SK-N-SH treated with all-trans-retinoic acid at 6 μM for 48 hours (cell line): ENCODE measurements at regions not wholly inside any gene's neighbourhood (a gene's known extent, or its start where the extent isn't known, plus 50 kb on each side); places are given as distances from the start of the nearest gene placed in this dataset.

Experiments used
- ATAC-seq: fragments of 200-7000 bp; cut with Tn5 transposase; 3 replicates; pipeline ENCODE4 v1.9.1; 2020; ENCODE audit warnings: mild to moderate bottlenecking, moderate library complexity
- ARNTL ChIP-seq: fragments of 450-650 bp; formaldehyde crosslinking; IDR thresholded peaks from 2 replicates; pipeline ENCODE4 v1.5.0; 2020; ENCODE audit warnings: low read depth, mild to moderate bottlenecking, moderate library complexity, borderline replicate concordance
- ESRRG ChIP-seq: fragments of 250-450 bp; sonication (Bioruptor Pico); IDR thresholded peaks from 2 replicates; pipeline ENCODE4 v1.6.1; 2021; ENCODE audit warnings: mild to moderate bottlenecking
- GLIS3 ChIP-seq: fragments of 250-450 bp; sonication (Bioruptor Pico); IDR thresholded peaks from 2 replicates; pipeline ENCODE4 v1.5.0; 2020; ENCODE audit warnings: mild to moderate bottlenecking, moderate library complexity
- ISL1 ChIP-seq: fragments of 250-450 bp; sonication (Bioruptor Pico); IDR thresholded peaks from 2 replicates; pipeline ENCODE4 v2.1.2; 2022; ENCODE audit warnings: mild to moderate bottlenecking, moderate library complexity
- OSR1 ChIP-seq: fragments of 250-450 bp; sonication (Bioruptor Pico); IDR thresholded peaks from 2 replicates; pipeline ENCODE4 v1.8.0; 2022; ENCODE audit warnings: moderate library complexity, mild to moderate bottlenecking, inconsistent platforms
- PPARA ChIP-seq: fragments of 250-450 bp; sonication (Bioruptor Pico); IDR thresholded peaks from 2 replicates; pipeline ENCODE4 v1.5.0; 2020; ENCODE audit warnings: mild to moderate bottlenecking, borderline replicate concordance
- RARB ChIP-seq: fragments of 250-450 bp; sonication (Bioruptor Pico); IDR thresholded peaks from 2 replicates; pipeline ENCODE4 v1.8.0; 2021; ENCODE audit warnings: mild to moderate bottlenecking, moderate library complexity
- SNAI2 ChIP-seq: fragments of 250-450 bp; sonication (Bioruptor Pico); IDR thresholded peaks from 2 replicates; pipeline ENCODE4 v1.5.0; 2020; ENCODE audit warnings: mild to moderate bottlenecking, moderate library complexity
- TCF4 ChIP-seq: fragments of 250-450 bp; sonication (Bioruptor Pico); IDR thresholded peaks from 2 replicates; pipeline ENCODE4 v1.8.0; 2021; ENCODE audit warnings: mild to moderate bottlenecking, moderate library complexity, borderline replicate concordance
- TOX ChIP-seq: fragments of 250-450 bp; sonication (Bioruptor Pico); IDR thresholded peaks from 2 replicates; pipeline ENCODE4 v1.8.0; 2021; ENCODE audit warnings: mild to moderate bottlenecking, moderate library complexity, borderline replicate concordance
- ZC3H10 ChIP-seq: fragments of 250-450 bp; sonication (Bioruptor Pico); IDR thresholded peaks from 2 replicates; pipeline ENCODE4 v1.5.1; 2021; ENCODE audit warnings: mild to moderate bottlenecking, moderate library complexity
- ZFP30 ChIP-seq: fragments of 450-650 bp; formaldehyde crosslinking; IDR thresholded peaks from 2 replicates; pipeline ENCODE4 v1.5.0; 2022; ENCODE audit warnings: mild to moderate bottlenecking, moderate library complexity
- ZNF565 ChIP-seq: fragments of 450-650 bp; formaldehyde crosslinking; conservative IDR thresholded peaks from 2 replicates; pipeline ENCODE4 v1.5.0; 2020; ENCODE audit warnings: low read depth, mild to moderate bottlenecking, moderate library complexity
- ZNF70 ChIP-seq: fragments of 450-650 bp; formaldehyde crosslinking; IDR thresholded peaks from 2 replicates; pipeline ENCODE4 v1.5.0; 2020; ENCODE audit warnings: mild to moderate bottlenecking, moderate library complexity
- ZNF8 ChIP-seq: fragments of 450-650 bp; formaldehyde crosslinking; IDR thresholded peaks from 2 replicates; pipeline ENCODE4 v1.5.0; 2020; ENCODE audit warnings: mild to moderate bottlenecking, moderate library complexity
- TF ChIP-seq, protein P1 (sequence below): fragments of 250-450 bp; sonication (Bioruptor Pico); IDR thresholded peaks from 2 replicates; pipeline ENCODE4 v1.5.1; 2021; ENCODE audit warnings: mild to moderate bottlenecking, moderate library complexity
- TF ChIP-seq, protein P2 (sequence below): fragments of 250-450 bp; sonication (Bioruptor Pico); IDR thresholded peaks from 2 replicates; pipeline ENCODE4 v1.5.1; 2020; ENCODE audit warnings: low read depth, mild to moderate bottlenecking, moderate library complexity
- TF ChIP-seq, protein P3 (sequence below): fragments of 250-450 bp; sonication (Bioruptor Pico); IDR thresholded peaks from 2 replicates; pipeline ENCODE4 v1.8.0; 2020; ENCODE audit warnings: mild to moderate bottlenecking, moderate library complexity, borderline replicate concordance
- TF ChIP-seq, protein P4 (sequence below): fragments of 250-450 bp; sonication (Bioruptor Pico); IDR thresholded peaks from 2 replicates; pipeline ENCODE4 v1.8.0; 2021; ENCODE audit warnings: low read depth, mild to moderate bottlenecking, moderate library complexity, borderline replicate concordance
- TF ChIP-seq, protein P5 (sequence below): fragments of 250-450 bp; sonication (Bioruptor Pico); IDR thresholded peaks from 2 replicates; pipeline ENCODE4 v1.5.0; 2020; ENCODE audit warnings: mild to moderate bottlenecking, moderate library complexity

DNA sequence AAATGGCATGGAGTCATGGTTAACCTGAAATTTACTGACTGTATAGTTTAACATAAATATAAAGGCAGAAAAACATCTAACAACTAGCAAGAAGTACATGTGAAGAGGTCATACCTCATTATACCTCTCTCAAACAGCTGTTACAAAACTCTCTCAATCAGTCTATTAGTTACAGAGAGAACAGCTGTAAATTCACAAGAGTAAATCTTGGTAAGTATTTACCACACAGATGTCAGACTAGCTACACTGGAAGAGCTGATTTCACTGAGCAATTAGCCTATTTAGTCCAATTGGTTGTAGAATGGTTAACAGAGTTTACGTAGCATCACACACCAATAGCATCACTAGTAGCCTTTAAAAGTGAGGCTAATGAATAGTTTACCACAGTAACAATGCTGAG lies 463.4 kb upstream of the USP15 start (continued):
- TF ChIP-seq, protein P1, sequence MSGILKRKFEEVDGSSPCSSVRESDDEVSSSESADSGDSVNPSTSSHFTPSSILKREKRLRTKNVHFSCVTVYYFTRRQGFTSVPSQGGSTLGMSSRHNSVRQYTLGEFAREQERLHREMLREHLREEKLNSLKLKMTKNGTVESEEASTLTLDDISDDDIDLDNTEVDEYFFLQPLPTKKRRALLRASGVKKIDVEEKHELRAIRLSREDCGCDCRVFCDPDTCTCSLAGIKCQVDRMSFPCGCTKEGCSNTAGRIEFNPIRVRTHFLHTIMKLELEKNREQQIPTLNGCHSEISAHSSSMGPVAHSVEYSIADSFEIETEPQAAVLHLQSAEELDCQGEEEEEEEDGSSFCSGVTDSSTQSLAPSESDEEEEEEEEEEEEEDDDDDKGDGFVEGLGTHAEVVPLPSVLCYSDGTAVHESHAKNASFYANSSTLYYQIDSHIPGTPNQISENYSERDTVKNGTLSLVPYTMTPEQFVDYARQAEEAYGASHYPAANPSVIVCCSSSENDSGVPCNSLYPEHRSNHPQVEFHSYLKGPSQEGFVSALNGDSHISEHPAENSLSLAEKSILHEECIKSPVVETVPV (CRISPR knock-in tag), result no peak
- TF ChIP-seq, protein P2, sequence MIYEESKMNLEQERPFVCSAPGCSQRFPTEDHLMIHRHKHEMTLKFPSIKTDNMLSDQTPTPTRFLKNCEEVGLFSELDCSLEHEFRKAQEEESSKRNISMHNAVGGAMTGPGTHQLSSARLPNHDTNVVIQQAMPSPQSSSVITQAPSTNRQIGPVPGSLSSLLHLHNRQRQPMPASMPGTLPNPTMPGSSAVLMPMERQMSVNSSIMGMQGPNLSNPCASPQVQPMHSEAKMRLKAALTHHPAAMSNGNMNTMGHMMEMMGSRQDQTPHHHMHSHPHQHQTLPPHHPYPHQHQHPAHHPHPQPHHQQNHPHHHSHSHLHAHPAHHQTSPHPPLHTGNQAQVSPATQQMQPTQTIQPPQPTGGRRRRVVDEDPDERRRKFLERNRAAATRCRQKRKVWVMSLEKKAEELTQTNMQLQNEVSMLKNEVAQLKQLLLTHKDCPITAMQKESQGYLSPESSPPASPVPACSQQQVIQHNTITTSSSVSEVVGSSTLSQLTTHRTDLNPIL (CRISPR knock-in tag), result no peak
- TF ChIP-seq, protein P3, sequence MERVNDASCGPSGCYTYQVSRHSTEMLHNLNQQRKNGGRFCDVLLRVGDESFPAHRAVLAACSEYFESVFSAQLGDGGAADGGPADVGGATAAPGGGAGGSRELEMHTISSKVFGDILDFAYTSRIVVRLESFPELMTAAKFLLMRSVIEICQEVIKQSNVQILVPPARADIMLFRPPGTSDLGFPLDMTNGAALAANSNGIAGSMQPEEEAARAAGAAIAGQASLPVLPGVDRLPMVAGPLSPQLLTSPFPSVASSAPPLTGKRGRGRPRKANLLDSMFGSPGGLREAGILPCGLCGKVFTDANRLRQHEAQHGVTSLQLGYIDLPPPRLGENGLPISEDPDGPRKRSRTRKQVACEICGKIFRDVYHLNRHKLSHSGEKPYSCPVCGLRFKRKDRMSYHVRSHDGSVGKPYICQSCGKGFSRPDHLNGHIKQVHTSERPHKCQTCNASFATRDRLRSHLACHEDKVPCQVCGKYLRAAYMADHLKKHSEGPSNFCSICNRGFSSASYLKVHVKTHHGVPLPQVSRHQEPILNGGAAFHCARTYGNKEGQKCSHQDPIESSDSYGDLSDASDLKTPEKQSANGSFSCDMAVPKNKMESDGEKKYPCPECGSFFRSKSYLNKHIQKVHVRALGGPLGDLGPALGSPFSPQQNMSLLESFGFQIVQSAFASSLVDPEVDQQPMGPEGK (CRISPR knock-in tag), result no peak
- TF ChIP-seq SNAI2 (CRISPR knock-in tag), result no peak

DNA sequence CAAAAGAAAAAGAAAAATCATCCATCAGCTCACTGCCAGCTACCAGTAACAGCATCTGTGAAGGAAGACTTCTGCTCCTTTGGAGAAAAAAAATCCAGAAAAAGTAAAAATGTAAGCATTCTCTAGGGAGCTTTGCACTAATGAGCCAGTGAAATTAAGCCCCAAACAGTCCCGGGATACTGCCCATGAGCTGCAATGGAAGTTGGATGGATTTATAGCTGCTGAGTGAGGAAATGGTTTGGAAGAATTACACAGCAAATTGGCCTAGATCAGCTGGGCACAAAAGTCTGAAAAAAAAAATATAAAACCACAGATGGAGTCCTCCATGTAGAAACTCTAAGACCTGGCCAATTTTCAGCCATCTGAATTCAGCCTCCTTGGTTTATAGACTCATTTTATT lies 462.9 kb upstream of the USP15 start:
- no peak for ATAC-seq
- TF ChIP-seq, protein P2 (CRISPR knock-in tag), result no peak
- TF ChIP-seq, protein P4, sequence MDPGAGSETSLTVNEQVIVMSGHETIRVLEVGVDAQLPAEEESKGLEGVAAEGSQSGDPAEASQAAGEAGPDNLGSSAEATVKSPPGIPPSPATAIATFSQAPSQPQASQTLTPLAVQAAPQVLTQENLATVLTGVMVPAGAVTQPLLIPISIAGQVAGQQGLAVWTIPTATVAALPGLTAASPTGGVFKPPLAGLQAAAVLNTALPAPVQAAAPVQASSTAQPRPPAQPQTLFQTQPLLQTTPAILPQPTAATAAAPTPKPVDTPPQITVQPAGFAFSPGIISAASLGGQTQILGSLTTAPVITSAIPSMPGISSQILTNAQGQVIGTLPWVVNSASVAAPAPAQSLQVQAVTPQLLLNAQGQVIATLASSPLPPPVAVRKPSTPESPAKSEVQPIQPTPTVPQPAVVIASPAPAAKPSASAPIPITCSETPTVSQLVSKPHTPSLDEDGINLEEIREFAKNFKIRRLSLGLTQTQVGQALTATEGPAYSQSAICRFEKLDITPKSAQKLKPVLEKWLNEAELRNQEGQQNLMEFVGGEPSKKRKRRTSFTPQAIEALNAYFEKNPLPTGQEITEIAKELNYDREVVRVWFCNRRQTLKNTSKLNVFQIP (CRISPR knock-in tag), result no peak
- TF ChIP-seq ESRRG (CRISPR knock-in tag) (no peak), ZNF70 (no peak), ISL1 (no peak), ZC3H10 (no peak), ZNF565 (CRISPR knock-in tag) (no peak), OSR1 (no peak), RARB (no peak), SNAI2 (CRISPR knock-in tag) (no peak), ARNTL (CRISPR knock-in tag) (no peak), PPARA (CRISPR knock-in tag) (no peak), ZFP30 (CRISPR knock-in tag) (no peak), TCF4 (no peak), ZNF8 (no peak)
- TF ChIP-seq, protein P1 (CRISPR knock-in tag), result no peak

- ATAC-seq, result no peak
- no peak for TF ChIP-seq GLIS3
- TF ChIP-seq, protein P5, sequence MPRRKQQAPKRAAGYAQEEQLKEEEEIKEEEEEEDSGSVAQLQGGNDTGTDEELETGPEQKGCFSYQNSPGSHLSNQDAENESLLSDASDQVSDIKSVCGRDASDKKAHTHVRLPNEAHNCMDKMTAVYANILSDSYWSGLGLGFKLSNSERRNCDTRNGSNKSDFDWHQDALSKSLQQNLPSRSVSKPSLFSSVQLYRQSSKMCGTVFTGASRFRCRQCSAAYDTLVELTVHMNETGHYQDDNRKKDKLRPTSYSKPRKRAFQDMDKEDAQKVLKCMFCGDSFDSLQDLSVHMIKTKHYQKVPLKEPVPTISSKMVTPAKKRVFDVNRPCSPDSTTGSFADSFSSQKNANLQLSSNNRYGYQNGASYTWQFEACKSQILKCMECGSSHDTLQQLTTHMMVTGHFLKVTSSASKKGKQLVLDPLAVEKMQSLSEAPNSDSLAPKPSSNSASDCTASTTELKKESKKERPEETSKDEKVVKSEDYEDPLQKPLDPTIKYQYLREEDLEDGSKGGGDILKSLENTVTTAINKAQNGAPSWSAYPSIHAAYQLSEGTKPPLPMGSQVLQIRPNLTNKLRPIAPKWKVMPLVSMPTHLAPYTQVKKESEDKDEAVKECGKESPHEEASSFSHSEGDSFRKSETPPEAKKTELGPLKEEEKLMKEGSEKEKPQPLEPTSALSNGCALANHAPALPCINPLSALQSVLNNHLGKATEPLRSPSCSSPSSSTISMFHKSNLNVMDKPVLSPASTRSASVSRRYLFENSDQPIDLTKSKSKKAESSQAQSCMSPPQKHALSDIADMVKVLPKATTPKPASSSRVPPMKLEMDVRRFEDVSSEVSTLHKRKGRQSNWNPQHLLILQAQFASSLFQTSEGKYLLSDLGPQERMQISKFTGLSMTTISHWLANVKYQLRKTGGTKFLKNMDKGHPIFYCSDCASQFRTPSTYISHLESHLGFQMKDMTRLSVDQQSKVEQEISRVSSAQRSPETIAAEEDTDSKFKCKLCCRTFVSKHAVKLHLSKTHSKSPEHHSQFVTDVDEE, result no peak
- no peak for TF ChIP-seq TOX (CRISPR knock-in tag)
- no peak for TF ChIP-seq TCF4
- TF ChIP-seq, protein P3 (CRISPR knock-in tag), result no peak
- TF ChIP-seq ZNF565 (CRISPR knock-in tag), result no peak
- TF ChIP-seq, protein P2 (CRISPR knock-in tag), result no peak
- TF ChIP-seq ZC3H10, result no peak
- no peak for TF ChIP-seq OSR1
- TF ChIP-seq RARB, result no peak
- TF ChIP-seq, protein P4 (CRISPR knock-in tag), result no peak
- TF ChIP-seq PPARA (CRISPR knock-in tag), result no peak
Observed at GRCh38 chr12:61798778-61799177, 461.4 kb upstream of the USP15 start.
